ENCODE measurements at regions not wholly inside any gene's neighbourhood (a gene's known extent, or its start where the extent isn't known, plus 50 kb on each side); places are given as distances from the start of the nearest gene placed in this dataset.

DNA sequence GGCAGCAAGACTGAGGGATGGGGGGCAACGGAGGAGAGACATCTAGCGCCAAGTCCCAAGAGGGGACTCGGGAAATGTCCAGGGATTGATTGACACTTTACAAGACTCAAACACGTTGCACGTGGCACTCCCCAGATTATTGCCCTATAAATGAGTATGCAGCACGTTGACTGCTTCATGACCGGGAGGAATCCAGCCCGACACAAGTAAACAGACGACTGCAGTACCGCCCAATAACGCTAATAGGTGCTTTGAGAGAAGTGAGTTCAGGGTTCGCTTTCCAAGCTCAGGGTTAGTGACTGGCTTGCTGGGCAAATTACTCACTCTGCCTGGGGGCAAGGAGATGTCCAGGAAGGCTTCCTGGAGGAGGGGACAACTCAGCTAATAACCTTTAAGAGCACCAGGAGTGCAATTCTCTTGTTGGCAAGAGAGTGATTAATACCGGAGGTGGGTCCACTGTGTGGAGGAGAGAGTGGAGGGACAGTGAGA, 73.3 kb upstream of the MYL10 start:
- H3K79me2 ChIP-seq (ENCODE audit: control insufficient read depth, insufficient read depth, low read length), result no peaks in the 10 kb centered on the region
- no peaks in the 10 kb centered on the region for H3K36me3 ChIP-seq (replicated peaks in 1 of 2; ENCODE audit: control extremely low read depth in 1 of 2, control insufficient read depth in 1 of 2, extremely low read depth in 1 of 2, insufficient read depth in 2 of 2, low read length in 1 of 2)
- H2AFZ ChIP-seq (ENCODE audit: insufficient read depth, low read depth, low read length, poor library complexity, severe bottlenecking), result no peak overlapping the region
- peaks cover 3% of the 10 kb centered on the region for H3K27me3 Mint-ChIP-seq
- ChIA-PET POLR2A (no interaction called here), CTCF (interaction anchor here (0.6 kb wide), 1 partner anchor 10 kb away, joined by 3 read pairs; no protein-coding TSS in a partner anchor)
- no peak overlapping the region for H3K27ac Mint-ChIP-seq
- no peaks in the 10 kb centered on the region for H3K27me3 ChIP-seq (replicated peaks in 1 of 4; ENCODE audit: control extremely low read depth in 1 of 4, control insufficient read depth in 3 of 4, insufficient read depth in 4 of 4, low read length in 3 of 4)
- H3K4me3 Mint-ChIP-seq, result no peak overlapping the region
- ATAC-seq (ENCODE audit: low read depth) (no peak), DNase-seq (no peak)
- H3K4me1 Mint-ChIP-seq, result no peaks in the 10 kb centered on the region
- H3K4me3 ChIP-seq (ENCODE audit: control extremely low read depth in 1 of 5, extremely low read depth in 1 of 5, insufficient read depth in 1 of 5, low read depth in 2 of 5, low read length in 4 of 5), result no peak overlapping the region
- WGBS (ENCODE audit: insufficient coverage), result 90% methylated on average over 11 of the region's 13 CpGs
- H3K9me3 ChIP-seq (ENCODE audit: control extremely low read depth in 1 of 3, control insufficient read depth in 2 of 3, insufficient read depth in 1 of 3, low read length in 2 of 3), result no peaks in the 10 kb centered on the region
- TF ChIP-seq, protein P1, sequence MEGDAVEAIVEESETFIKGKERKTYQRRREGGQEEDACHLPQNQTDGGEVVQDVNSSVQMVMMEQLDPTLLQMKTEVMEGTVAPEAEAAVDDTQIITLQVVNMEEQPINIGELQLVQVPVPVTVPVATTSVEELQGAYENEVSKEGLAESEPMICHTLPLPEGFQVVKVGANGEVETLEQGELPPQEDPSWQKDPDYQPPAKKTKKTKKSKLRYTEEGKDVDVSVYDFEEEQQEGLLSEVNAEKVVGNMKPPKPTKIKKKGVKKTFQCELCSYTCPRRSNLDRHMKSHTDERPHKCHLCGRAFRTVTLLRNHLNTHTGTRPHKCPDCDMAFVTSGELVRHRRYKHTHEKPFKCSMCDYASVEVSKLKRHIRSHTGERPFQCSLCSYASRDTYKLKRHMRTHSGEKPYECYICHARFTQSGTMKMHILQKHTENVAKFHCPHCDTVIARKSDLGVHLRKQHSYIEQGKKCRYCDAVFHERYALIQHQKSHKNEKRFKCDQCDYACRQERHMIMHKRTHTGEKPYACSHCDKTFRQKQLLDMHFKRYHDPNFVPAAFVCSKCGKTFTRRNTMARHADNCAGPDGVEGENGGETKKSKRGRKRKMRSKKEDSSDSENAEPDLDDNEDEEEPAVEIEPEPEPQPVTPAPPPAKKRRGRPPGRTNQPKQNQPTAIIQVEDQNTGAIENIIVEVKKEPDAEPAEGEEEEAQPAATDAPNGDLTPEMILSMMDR (IDR thresholded peaks at IDR 0.05), result no peak
- TF ChIP-seq EZH2 (IDR thresholded peaks at IDR 0.05; ENCODE audit: borderline replicate concordance, insufficient read depth, low read depth, low read length, poor library complexity, severe bottlenecking), result no peak
- H3K9me3 Mint-ChIP-seq (ENCODE audit: insufficient read depth), result no peaks in the 10 kb centered on the region
- H3K4me1 ChIP-seq (ENCODE audit: control insufficient read depth in 2 of 2, insufficient read depth in 2 of 2, low read length in 2 of 2), result no peaks in the 10 kb centered on the region
- no peaks in the 10 kb centered on the region for H4K20me1 ChIP-seq (ENCODE audit: control insufficient read depth, insufficient read depth, low read length, poor library complexity, severe bottlenecking)
- intact Hi-C loops (cut with micrococcal nuclease), result no loop called here
- no peak overlapping the region for H3K27ac ChIP-seq (ENCODE audit: low read length in 2 of 2)
- H3K9ac ChIP-seq (ENCODE audit: low read length), result no peak overlapping the region
- H3K4me2 ChIP-seq (replicated peaks; ENCODE audit: low read depth, low read length, poor library complexity, severe bottlenecking), result no peak overlapping the region

DNA sequence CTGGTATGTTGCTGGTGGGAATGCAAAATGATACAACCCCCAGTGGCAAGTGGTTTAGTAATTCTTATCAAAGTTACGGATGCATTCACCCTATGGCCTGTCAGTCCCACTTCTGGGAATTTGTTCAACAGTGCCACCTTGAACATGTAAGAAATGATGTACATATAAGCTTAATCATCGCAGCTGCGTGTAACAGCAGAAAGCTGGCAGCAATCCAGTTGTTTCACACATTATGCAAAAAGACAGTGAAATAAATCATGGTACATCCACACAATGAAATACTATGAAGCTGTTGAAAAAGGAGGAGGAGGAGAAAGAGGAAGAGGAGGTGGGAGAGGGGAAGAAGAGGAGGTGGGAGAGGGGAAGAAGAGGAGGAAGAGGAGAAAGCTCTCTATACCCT, 76.2 kb upstream of the MYL10 start:
- Mint-ChIP-seq H3K27me3 (peaks cover 8% of the 10 kb centered on the region), H3K9me3 (ENCODE audit: insufficient read depth) (no peaks in the 10 kb centered on the region), H3K4me3 (no peak overlapping the region), H3K27ac (no peak overlapping the region), H3K4me1 (no peaks in the 10 kb centered on the region)
- ATAC-seq (ENCODE audit: low read depth), result no peak
- H3K4me1 ChIP-seq (ENCODE audit: control insufficient read depth in 2 of 2, insufficient read depth in 2 of 2, low read length in 2 of 2), result no peaks in the 10 kb centered on the region
- intact Hi-C loops (cut with micrococcal nuclease), result no loop called here
- H3K27me3 ChIP-seq (replicated peaks in 1 of 4; ENCODE audit: control extremely low read depth in 1 of 4, control insufficient read depth in 3 of 4, insufficient read depth in 4 of 4, low read length in 3 of 4), result no peaks in the 10 kb centered on the region
- no peaks in the 10 kb centered on the region for H3K36me3 ChIP-seq (replicated peaks in 1 of 2; ENCODE audit: control extremely low read depth in 1 of 2, control insufficient read depth in 1 of 2, extremely low read depth in 1 of 2, insufficient read depth in 2 of 2, low read length in 1 of 2)
- H3K4me2 ChIP-seq (replicated peaks; ENCODE audit: low read depth, low read length, poor library complexity, severe bottlenecking), result no peak overlapping the region
- H3K4me3 ChIP-seq (ENCODE audit: control extremely low read depth in 1 of 5, extremely low read depth in 1 of 5, insufficient read depth in 1 of 5, low read depth in 2 of 5, low read length in 4 of 5), result no peak overlapping the region
- H3K9ac ChIP-seq (ENCODE audit: low read length), result no peak overlapping the region
- H3K79me2 ChIP-seq (ENCODE audit: control insufficient read depth, insufficient read depth, low read length), result no peaks in the 10 kb centered on the region
- no peak overlapping the region for H3K27ac ChIP-seq (ENCODE audit: low read length in 2 of 2)
- POLR2A ChIA-PET, result no interaction called here
- no peaks in the 10 kb centered on the region for H4K20me1 ChIP-seq (ENCODE audit: control insufficient read depth, insufficient read depth, low read length, poor library complexity, severe bottlenecking)
- DNase-seq, result no peak
- no peak for TF ChIP-seq EZH2 (IDR thresholded peaks at IDR 0.05; ENCODE audit: borderline replicate concordance, insufficient read depth, low read depth, low read length, poor library complexity, severe bottlenecking)
- TF ChIP-seq, protein P1 (IDR thresholded peaks at IDR 0.05), result no peak
- no CpG with 5 or more reads among the region's 3 CpGs for WGBS (ENCODE audit: insufficient coverage)
- no peak overlapping the region for H2AFZ ChIP-seq (ENCODE audit: insufficient read depth, low read depth, low read length, poor library complexity, severe bottlenecking)
- CTCF ChIA-PET, result interaction anchor here (0.6 kb wide), 1 partner anchor 18 kb away, joined by 3 read pairs; no protein-coding TSS in a partner anchor
- no peaks in the 10 kb centered on the region for H3K9me3 ChIP-seq (ENCODE audit: control extremely low read depth in 1 of 3, control insufficient read depth in 2 of 3, insufficient read depth in 1 of 3, low read length in 2 of 3)
